EH (cell line): ENCODE measurements at regions not wholly inside any gene's neighbourhood (a gene's known extent, or its start where the extent isn't known, plus 50 kb on each side); places are given as distances from the start of the nearest gene placed in this dataset.

ENCODE experiments used
- DNase-seq: peaks from one replicate; pipeline ENCODE4 v3.0.0-alpha.2; 2015; ENCODE audit warnings: low read depth

- no peak for DNase-seq
Observed at GRCh38 chr1:199746666-199747384, 280.7 kb upstream of the NR5A2 start.

- no peak for DNase-seq
Observed at GRCh38 chr1:199747984-199748383, 279.5 kb upstream of the NR5A2 start.

GRCh38 chr1:199751506-199751905 lies 276.0 kb upstream of the NR5A2 start:
- no peak for DNase-seq

GRCh38 chr1:199751962-199752687 lies 275.4 kb upstream of the NR5A2 start:
- no peak for DNase-seq

GRCh38 chr1:199752688-199753027 lies 274.9 kb upstream of the NR5A2 start:
- no peak for DNase-seq

- DNase-seq, result no peak
Observed at GRCh38 chr1:199753513-199753912, 274.0 kb upstream of the NR5A2 start.

GRCh38 chr1:199756066-199756465 lies 271.4 kb upstream of the NR5A2 start:
- no peak for DNase-seq

GRCh38 chr1:199758626-199759255 lies 268.8 kb upstream of the NR5A2 start:
- no peak for DNase-seq

- DNase-seq, result peak; percentile 3
Observed at GRCh38 chr1:199759268-199759730, 268.2 kb upstream of the NR5A2 start.

GRCh38 chr1:199762572-199762971 lies 264.9 kb upstream of the NR5A2 start:
- DNase-seq, result no peak

GRCh38 chr1:199766218-199766792 lies 261.2 kb upstream of the NR5A2 start:
- DNase-seq, result no peak

GRCh38 chr1:199767700-199768099 lies 259.8 kb upstream of the NR5A2 start:
- DNase-seq, result no peak

GRCh38 chr1:199774433-199775089 lies 252.9 kb upstream of the NR5A2 start:
- DNase-seq, result no peak

GRCh38 chr1:199776768-199777497 lies 250.6 kb upstream of the NR5A2 start:
- DNase-seq, result no peak

- DNase-seq, result peak; percentile 1
Observed at GRCh38 chr1:199778324-199778955, 249.1 kb upstream of the NR5A2 start.

- no peak for DNase-seq
Observed at GRCh38 chr1:199780091-199780490, 247.4 kb upstream of the NR5A2 start.

- peak; percentile 33 for DNase-seq
Observed at GRCh38 chr1:199780948-199781670, 246.4 kb upstream of the NR5A2 start.

GRCh38 chr1:199784138-199784895 lies 243.2 kb upstream of the NR5A2 start:
- DNase-seq, result peak; percentile 16

- no peak for DNase-seq
Observed at GRCh38 chr1:199786695-199787094, 240.8 kb upstream of the NR5A2 start.

- no peak for DNase-seq
Observed at GRCh38 chr1:199789141-199789540, 238.4 kb upstream of the NR5A2 start.
